ENCODE measurements at regions not wholly inside any gene's neighbourhood (a gene's known extent, or its start where the extent isn't known, plus 50 kb on each side); places are given as distances from the start of the nearest gene placed in this dataset.
A peak's percentile ranks its signal among the peaks of the same experiment; 100 is the strongest.

DNA sequence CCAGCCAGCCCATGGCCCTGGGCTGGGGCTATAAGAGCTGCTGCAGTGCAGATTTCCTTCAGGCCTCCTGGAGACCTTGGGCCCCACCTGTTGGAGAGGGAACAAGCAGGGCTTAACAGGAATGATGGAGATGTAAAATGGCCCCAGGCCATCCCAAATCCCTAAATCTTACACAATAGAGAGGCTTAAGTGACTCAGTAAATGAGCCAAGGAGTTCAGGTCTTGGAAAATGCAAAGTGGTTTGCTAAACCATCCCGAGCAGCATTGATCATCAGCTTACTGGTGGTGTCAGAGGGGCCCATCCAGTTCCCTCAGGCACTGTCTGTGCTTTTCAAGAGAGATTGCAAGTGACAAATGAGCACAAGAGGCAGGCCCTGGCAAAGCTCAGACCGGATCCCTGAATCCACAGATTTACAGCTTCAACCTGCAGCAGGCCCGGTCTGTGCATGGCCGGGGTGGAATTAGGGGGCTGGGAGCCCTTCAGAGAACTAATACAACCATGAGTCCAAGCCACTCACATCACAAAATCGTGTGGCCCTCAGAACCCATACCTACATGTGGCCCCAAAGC lies 325.4 kb downstream of the UACA start:
- Histone ChIP-seq H3K27me3 (ENCODE audit: control insufficient read depth in 2 of 2, insufficient read depth in 1 of 2, low read length in 1 of 2) (peaks cover 0 to 2% of the 10 kb centered on the region in 2 donors), H3K4me3 (ENCODE audit: low read length in 2 of 2) (no peak overlapping the region)
- WGBS = 98% methylated on average over 5 of the region's 5 CpGs

GRCh38 chr15:70437089-70437488 lies 326.3 kb downstream of the UACA start:
- Histone ChIP-seq H3K27ac (ENCODE audit: low read depth in 1 of 2, low read length in 1 of 2) (no peak overlapping the region), H3K4me3 (ENCODE audit: low read length in 2 of 2) (no peak overlapping the region), H3K27me3 (ENCODE audit: control insufficient read depth in 2 of 2, insufficient read depth in 1 of 2, low read length in 1 of 2) (no peaks in the 10 kb centered on the region), H3K9me3 (ENCODE audit: control insufficient read depth in 2 of 2, insufficient read depth in 1 of 2, low read length in 1 of 2) (no peaks in the 10 kb centered on the region), H3K36me3 (ENCODE audit: control insufficient read depth in 2 of 2, insufficient read depth in 2 of 2, low read length in 1 of 2) (no peaks in the 10 kb centered on the region), H3K4me1 (ENCODE audit: control insufficient read depth in 2 of 2, insufficient read depth in 2 of 2, low read length in 2 of 2) (peaks cover 33 to 78% of the 10 kb centered on the region in 2 donors)
- no peak for DNase-seq (ENCODE audit: low read depth in 6 of 9, low spot score in 9 of 9)
- WGBS = 94% methylated on average over 6 of the region's 6 CpGs

More for the DNA sequence above, 325.4 kb downstream of the UACA start:
- Histone ChIP-seq H3K9me3 (ENCODE audit: control insufficient read depth in 2 of 2, insufficient read depth in 1 of 2, low read length in 1 of 2) (no peaks in the 10 kb centered on the region), H3K36me3 (ENCODE audit: control insufficient read depth in 2 of 2, insufficient read depth in 2 of 2, low read length in 1 of 2) (no peaks in the 10 kb centered on the region), H3K27ac (ENCODE audit: low read depth in 1 of 2, low read length in 1 of 2) (no peak overlapping the region), H3K4me1 (ENCODE audit: control insufficient read depth in 2 of 2, insufficient read depth in 2 of 2, low read length in 2 of 2) (peaks cover 30 to 82% of the 10 kb centered on the region in 2 donors)
- DNase-seq (ENCODE audit: low read depth in 6 of 9, low spot score in 9 of 9) = no peak

DNA sequence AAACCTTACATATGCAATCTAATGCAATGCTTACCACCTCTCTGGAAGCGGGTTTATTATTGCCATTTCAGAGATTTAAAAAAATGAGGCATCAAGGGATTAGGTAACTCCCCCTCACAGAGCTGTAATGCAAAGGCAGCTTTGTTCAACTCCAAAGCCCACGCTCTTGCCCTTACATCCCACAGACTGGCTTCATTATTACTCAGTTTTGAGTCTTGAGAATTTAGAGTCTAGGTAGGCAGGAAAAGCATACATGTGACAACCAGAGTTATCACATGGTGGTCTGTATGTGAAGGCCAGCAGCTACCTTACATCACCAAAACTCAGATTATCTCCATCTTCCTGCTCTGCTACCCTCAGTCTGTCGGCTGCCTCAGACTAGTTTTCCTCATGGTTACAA lies 326.9 kb downstream of the UACA start:
- peaks cover 36 to 83% of the 10 kb centered on the region in 2 donors for H3K4me1 ChIP-seq (ENCODE audit: control insufficient read depth in 2 of 2, insufficient read depth in 2 of 2, low read length in 2 of 2)

GRCh38 chr15:70435872-70436271 lies 327.5 kb downstream of the UACA start:
- Histone ChIP-seq H3K36me3 (ENCODE audit: control insufficient read depth in 2 of 2, insufficient read depth in 2 of 2, low read length in 1 of 2) (no peaks in the 10 kb centered on the region), H3K9me3 (ENCODE audit: control insufficient read depth in 2 of 2, insufficient read depth in 1 of 2, low read length in 1 of 2) (peaks cover 0 to 2% of the 10 kb centered on the region in 2 donors), H3K4me1 (ENCODE audit: control insufficient read depth in 2 of 2, insufficient read depth in 2 of 2, low read length in 2 of 2) (peaks cover 36 to 81% of the 10 kb centered on the region in 2 donors), H3K27me3 (ENCODE audit: control insufficient read depth in 2 of 2, insufficient read depth in 1 of 2, low read length in 1 of 2) (no peaks in the 10 kb centered on the region), H3K4me3 (ENCODE audit: low read length in 2 of 2) (no peak overlapping the region), H3K27ac (ENCODE audit: low read depth in 1 of 2, low read length in 1 of 2) (peak overlapping the region; percentile 52 to 62)
- no peak for DNase-seq (ENCODE audit: low read depth in 6 of 9, low spot score in 9 of 9)
- WGBS = 77% methylated on average over 2 of the region's 2 CpGs

More for the DNA sequence above, 326.9 kb downstream of the UACA start:
- no peak for DNase-seq (ENCODE audit: low read depth in 6 of 9, low spot score in 9 of 9)
- Histone ChIP-seq H3K27ac (ENCODE audit: low read depth in 1 of 2, low read length in 1 of 2) (peak overlapping the region in 1 of 2 donors; percentile 62), H3K36me3 (ENCODE audit: control insufficient read depth in 2 of 2, insufficient read depth in 2 of 2, low read length in 1 of 2) (no peaks in the 10 kb centered on the region), H3K9me3 (ENCODE audit: control insufficient read depth in 2 of 2, insufficient read depth in 1 of 2, low read length in 1 of 2) (peaks cover 0 to 2% of the 10 kb centered on the region in 2 donors), H3K4me3 (ENCODE audit: low read length in 2 of 2) (no peak overlapping the region), H3K27me3 (ENCODE audit: control insufficient read depth in 2 of 2, insufficient read depth in 1 of 2, low read length in 1 of 2) (no peaks in the 10 kb centered on the region)
- WGBS = 95% methylated on average over 3 of the region's 3 CpGs

DNA sequence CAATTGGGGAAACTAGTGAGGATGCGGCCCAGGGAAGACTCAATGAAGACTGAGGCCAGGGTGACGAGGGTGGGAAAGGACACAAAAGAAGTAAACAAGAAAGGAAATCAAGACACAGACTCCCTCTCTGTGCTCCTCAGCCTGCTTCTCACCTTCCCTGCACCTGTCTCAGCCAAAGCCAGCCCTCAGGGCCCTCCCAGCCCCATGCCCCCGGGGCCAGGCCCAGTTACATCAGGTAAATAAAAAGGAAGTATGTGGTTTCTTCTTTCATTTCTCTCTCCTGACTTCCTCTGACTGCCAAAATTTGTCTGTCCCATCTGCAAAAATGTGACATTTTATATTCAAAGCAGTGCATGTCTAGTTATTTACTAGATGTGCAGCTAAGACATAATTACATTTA lies 328.0 kb downstream of the UACA start:
- Histone ChIP-seq H3K36me3 (ENCODE audit: control insufficient read depth in 2 of 2, insufficient read depth in 2 of 2, low read length in 1 of 2) (no peaks in the 10 kb centered on the region), H3K4me1 (ENCODE audit: control insufficient read depth in 2 of 2, insufficient read depth in 2 of 2, low read length in 2 of 2) (peaks cover 36 to 76% of the 10 kb centered on the region in 2 donors), H3K27ac (ENCODE audit: low read depth in 1 of 2, low read length in 1 of 2) (peak overlapping the region; percentile 31 to 62), H3K9me3 (ENCODE audit: control insufficient read depth in 2 of 2, insufficient read depth in 1 of 2, low read length in 1 of 2) (peaks cover 0 to 2% of the 10 kb centered on the region in 2 donors), H3K4me3 (ENCODE audit: low read length in 2 of 2) (no peak overlapping the region), H3K27me3 (ENCODE audit: control insufficient read depth in 2 of 2, insufficient read depth in 1 of 2, low read length in 1 of 2) (no peaks in the 10 kb centered on the region)
- peak in 3 of 9 donors; percentile 56 to 80 (median 62) for DNase-seq (ENCODE audit: low read depth in 6 of 9, low spot score in 9 of 9)
- 18% methylated on average over 3 of the region's 3 CpGs for WGBS

GRCh38 chr15:70433586-70434324 lies 329.6 kb downstream of the UACA start:
- 92% methylated on average over 19 of the region's 19 CpGs for WGBS
- H3K4me1 ChIP-seq (ENCODE audit: control insufficient read depth in 2 of 2, insufficient read depth in 2 of 2, low read length in 2 of 2) = peaks cover 30 to 59% of the 10 kb centered on the region in 2 donors
- no peak overlapping the region for H3K4me3 ChIP-seq (ENCODE audit: low read length in 2 of 2)
- H3K27ac ChIP-seq (ENCODE audit: low read depth in 1 of 2, low read length in 1 of 2) = no peak overlapping the region
- H3K9me3 ChIP-seq (ENCODE audit: control insufficient read depth in 2 of 2, insufficient read depth in 1 of 2, low read length in 1 of 2) = peaks cover 0 to 8% of the 10 kb centered on the region in 2 donors
- no peaks in the 10 kb centered on the region for H3K36me3 ChIP-seq (ENCODE audit: control insufficient read depth in 2 of 2, insufficient read depth in 2 of 2, low read length in 1 of 2)
- H3K27me3 ChIP-seq (ENCODE audit: control insufficient read depth in 2 of 2, insufficient read depth in 1 of 2, low read length in 1 of 2) = no peaks in the 10 kb centered on the region
- DNase-seq (ENCODE audit: low read depth in 6 of 9, low spot score in 9 of 9) = no peak

DNA sequence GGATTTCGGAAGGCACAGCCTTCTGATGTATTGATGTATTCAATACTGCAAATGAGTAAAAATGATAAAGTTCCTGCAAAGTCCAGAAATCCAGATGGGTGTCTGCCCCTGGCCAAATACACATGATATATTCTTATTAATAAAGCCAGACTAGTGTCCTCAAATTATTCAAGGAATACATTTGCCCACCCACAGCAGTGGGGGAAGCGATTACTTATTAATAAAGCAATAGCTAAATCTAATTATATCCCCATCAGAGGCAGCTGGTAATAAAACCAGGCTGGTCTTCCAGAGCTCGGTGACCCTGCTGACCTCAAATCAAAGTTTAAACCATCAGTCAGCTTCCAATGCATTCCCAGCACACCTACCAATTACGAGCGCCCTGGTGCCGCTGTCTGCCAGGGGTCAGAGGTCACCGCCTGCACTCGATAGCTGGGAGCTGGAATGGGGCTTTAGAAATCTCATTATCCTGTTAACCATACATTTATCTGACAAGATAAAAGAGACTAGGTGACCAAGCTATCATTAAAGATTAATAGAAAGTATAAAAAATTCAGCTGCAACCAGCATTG lies 330.3 kb downstream of the UACA start:
- Histone ChIP-seq H3K4me3 (ENCODE audit: low read length in 2 of 2) (no peak overlapping the region), H3K4me1 (ENCODE audit: control insufficient read depth in 2 of 2, insufficient read depth in 2 of 2, low read length in 2 of 2) (peaks cover 30 to 54% of the 10 kb centered on the region in 2 donors), H3K27ac (ENCODE audit: low read depth in 1 of 2, low read length in 1 of 2) (no peak overlapping the region), H3K36me3 (ENCODE audit: control insufficient read depth in 2 of 2, insufficient read depth in 2 of 2, low read length in 1 of 2) (no peaks in the 10 kb centered on the region), H3K9me3 (ENCODE audit: control insufficient read depth in 2 of 2, insufficient read depth in 1 of 2, low read length in 1 of 2) (peaks cover 0 to 8% of the 10 kb centered on the region in 2 donors), H3K27me3 (ENCODE audit: control insufficient read depth in 2 of 2, insufficient read depth in 1 of 2, low read length in 1 of 2) (no peaks in the 10 kb centered on the region)
- DNase-seq (ENCODE audit: low read depth in 6 of 9, low spot score in 9 of 9) = no peak
- 96% methylated on average over 8 of the region's 8 CpGs for WGBS

DNA sequence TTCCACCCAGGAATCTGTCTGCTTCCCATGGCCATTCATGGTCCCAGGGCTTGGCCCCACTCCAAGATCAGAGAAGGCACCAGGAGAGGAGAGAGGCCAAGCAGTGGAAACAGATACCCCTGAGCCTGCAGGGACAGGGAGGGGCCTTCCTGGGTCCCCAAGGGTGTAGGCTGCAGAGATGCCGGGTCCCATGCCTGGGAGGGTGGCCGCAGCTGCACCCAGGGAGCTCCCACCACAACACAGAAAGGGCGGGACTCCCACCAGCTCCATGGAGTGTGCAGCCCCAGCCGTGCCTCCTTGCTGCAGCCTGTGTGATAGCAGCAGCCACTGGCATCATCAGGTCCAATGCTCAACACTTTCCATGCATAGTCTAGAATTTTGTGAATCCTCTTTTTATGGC lies 331.5 kb downstream of the UACA start:
- Histone ChIP-seq H3K36me3 (ENCODE audit: control insufficient read depth in 2 of 2, insufficient read depth in 2 of 2, low read length in 1 of 2) (no peaks in the 10 kb centered on the region), H3K4me3 (ENCODE audit: low read length in 2 of 2) (no peak overlapping the region), H3K27me3 (ENCODE audit: control insufficient read depth in 2 of 2, insufficient read depth in 1 of 2, low read length in 1 of 2) (no peaks in the 10 kb centered on the region), H3K9me3 (ENCODE audit: control insufficient read depth in 2 of 2, insufficient read depth in 1 of 2, low read length in 1 of 2) (peaks cover 0 to 8% of the 10 kb centered on the region in 2 donors), H3K4me1 (ENCODE audit: control insufficient read depth in 2 of 2, insufficient read depth in 2 of 2, low read length in 2 of 2) (peaks cover 30 to 55% of the 10 kb centered on the region in 2 donors), H3K27ac (ENCODE audit: low read depth in 1 of 2, low read length in 1 of 2) (no peak overlapping the region)
- 11% methylated on average over 4 of the region's 4 CpGs for WGBS
- peak in 2 of 9 donors; percentile 48 to 55 for DNase-seq (ENCODE audit: low read depth in 6 of 9, low spot score in 9 of 9)

- no peaks in the 10 kb centered on the region for H3K36me3 ChIP-seq (ENCODE audit: control insufficient read depth in 2 of 2, insufficient read depth in 2 of 2, low read length in 1 of 2)
- no peak for DNase-seq (ENCODE audit: low read depth in 6 of 9, low spot score in 9 of 9)
- no peak overlapping the region for H3K27ac ChIP-seq (ENCODE audit: low read depth in 1 of 2, low read length in 1 of 2)
- peaks cover 0 to 10% of the 10 kb centered on the region in 2 donors for H3K9me3 ChIP-seq (ENCODE audit: control insufficient read depth in 2 of 2, insufficient read depth in 1 of 2, low read length in 1 of 2)
- no peaks in the 10 kb centered on the region for H3K27me3 ChIP-seq (ENCODE audit: control insufficient read depth in 2 of 2, insufficient read depth in 1 of 2, low read length in 1 of 2)
- WGBS = 95% methylated on average over 1 of the region's 1 CpG
- H3K4me1 ChIP-seq (ENCODE audit: control insufficient read depth in 2 of 2, insufficient read depth in 2 of 2, low read length in 2 of 2) = peaks cover 21 to 57% of the 10 kb centered on the region in 2 donors
- H3K4me3 ChIP-seq (ENCODE audit: low read length in 2 of 2) = no peak overlapping the region
Observed at GRCh38 chr15:70430069-70430468, 332.4 kb upstream of the TLE3 start.

All from thymus (tissue), 11 donors.